ENCODE measurements at regions not wholly inside any gene's neighbourhood (a gene's known extent, or its start where the extent isn't known, plus 50 kb on each side); places are given as distances from the start of the nearest gene placed in this dataset.
"Not testable (repeated sequence)": the region's sequence is repeated elsewhere in the genome, so short reads cannot be mapped to it uniquely, and the experiment has no call there.

DNA sequence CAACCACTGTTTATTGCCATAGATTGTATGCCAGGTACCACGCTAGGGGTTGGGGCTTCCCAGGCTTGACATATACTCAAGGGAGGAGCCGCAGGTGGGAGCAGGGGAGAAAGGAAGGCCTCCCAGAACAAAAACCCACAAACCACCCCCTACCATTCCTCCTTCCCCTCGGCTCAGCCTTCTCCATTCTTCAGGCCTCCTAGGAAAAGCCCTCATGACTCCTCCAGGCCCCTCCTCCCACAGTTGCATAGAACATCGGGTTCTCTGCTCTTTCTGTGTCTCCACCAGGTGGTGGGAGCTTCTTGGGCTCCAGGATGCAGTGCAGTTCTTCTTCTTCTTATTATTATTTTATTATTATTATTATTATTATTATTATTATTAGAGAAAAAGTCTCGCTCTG, 80.3 kb downstream of the ZFP36L2 start:
- no peak for FAIRE-seq

- FAIRE-seq, result no peak
Measured at GRCh38 chr2:43144263-43144662, 82.1 kb downstream of the ZFP36L2 start.

- no peak for FAIRE-seq
Measured at GRCh38 chr2:43143756-43144155, 82.7 kb downstream of the ZFP36L2 start.

GRCh38 chr2:43142921-43143438, 83.4 kb downstream of the ZFP36L2 start:
- FAIRE-seq, result no peak

DNA sequence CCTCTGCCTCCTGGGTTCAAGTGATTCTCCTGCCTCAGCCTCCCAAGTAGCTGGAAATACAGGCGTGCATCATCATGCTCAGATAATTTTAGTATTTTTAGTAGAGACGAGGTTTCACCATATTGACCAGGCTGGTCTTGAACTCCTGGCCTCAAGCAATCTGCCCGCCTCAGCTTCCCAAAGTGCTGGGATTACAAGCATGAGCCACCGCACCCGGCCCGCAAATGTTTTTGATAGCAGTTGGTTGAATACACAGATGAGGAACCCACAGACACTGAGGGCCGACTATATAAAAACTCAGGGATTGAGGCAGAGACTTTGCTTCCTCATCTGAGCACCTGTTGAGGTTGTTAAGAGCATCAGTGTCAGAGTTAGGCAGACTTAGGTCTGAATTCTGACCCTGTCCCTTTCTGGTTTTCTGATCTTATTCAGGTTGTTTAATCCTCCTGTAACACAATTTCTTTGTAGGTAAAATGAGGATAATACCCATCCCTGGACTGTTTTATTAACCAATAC, 84.7 kb downstream of the ZFP36L2 start:
- FAIRE-seq, result not testable (repeated sequence)

- FAIRE-seq, result no peak
Measured at GRCh38 chr2:43139996-43140621, 86.3 kb downstream of the ZFP36L2 start.

- FAIRE-seq, result no peak
Measured at GRCh38 chr2:43139501-43139900, 86.9 kb downstream of the ZFP36L2 start.

DNA sequence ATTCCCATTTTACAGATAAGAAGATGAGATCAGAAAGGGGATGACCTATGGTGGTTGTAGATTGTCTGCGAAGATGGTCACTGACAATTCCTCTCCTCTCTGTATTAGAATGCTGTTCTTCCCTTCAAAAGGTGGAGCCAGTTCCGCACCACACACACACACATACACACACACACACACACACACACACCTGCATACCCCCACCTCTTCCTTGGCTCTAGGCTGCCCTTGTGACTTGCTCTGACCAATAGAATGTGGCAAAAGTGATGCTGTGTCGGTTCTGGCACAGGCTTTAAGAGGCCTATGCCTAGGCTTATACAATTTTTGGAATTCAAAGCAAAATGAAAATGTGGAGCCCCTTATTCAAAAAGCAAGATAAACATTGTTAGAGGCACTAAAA, 88.0 kb downstream of the ZFP36L2 start:
- FAIRE-seq, result no peak

DNA sequence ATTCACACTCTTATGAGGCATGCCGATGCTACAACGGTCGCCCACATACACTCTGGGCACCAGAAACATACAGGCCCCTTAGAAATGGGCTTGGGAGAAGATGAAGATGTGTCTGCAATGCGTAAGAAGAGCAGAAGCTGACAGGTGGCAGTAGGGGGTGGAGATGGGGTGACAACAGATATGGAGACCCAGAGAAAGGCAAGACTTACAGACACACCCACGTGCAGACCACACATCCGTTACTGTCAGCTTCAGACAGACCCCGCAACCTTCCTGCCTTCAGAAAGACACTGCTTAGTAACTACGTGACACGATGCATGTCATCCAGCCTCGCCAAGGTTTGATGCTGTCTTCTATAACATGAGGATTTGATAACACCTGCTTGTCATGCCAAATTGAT, 89.5 kb downstream of the ZFP36L2 start:
- no peak for FAIRE-seq

GRCh38 chr2:43136011-43136799, 90.2 kb downstream of the ZFP36L2 start:
- FAIRE-seq, result no peak

DNA sequence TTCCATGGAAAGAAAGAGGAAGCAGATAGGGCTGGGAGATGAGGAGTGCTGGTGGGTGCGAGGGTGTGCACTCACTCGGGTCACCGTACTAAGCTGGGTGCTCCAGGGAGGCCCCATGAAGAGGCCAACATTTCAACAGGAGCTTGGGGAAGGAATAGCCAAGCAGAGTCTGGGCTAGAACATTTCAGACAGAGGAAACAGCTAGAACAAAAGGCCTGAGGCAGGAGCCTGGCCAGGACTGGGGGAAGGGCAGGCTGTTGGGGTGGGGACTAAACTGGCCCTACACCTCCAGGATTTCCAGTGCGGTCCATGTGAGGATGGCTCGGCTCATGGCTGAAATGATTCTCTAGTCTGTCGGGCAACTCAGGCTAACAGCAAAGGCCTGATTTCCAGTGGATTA, 90.8 kb downstream of the ZFP36L2 start:
- FAIRE-seq, result no peak

- FAIRE-seq, result no peak
Measured at GRCh38 chr2:43134571-43134889, 91.9 kb downstream of the ZFP36L2 start.

DNA sequence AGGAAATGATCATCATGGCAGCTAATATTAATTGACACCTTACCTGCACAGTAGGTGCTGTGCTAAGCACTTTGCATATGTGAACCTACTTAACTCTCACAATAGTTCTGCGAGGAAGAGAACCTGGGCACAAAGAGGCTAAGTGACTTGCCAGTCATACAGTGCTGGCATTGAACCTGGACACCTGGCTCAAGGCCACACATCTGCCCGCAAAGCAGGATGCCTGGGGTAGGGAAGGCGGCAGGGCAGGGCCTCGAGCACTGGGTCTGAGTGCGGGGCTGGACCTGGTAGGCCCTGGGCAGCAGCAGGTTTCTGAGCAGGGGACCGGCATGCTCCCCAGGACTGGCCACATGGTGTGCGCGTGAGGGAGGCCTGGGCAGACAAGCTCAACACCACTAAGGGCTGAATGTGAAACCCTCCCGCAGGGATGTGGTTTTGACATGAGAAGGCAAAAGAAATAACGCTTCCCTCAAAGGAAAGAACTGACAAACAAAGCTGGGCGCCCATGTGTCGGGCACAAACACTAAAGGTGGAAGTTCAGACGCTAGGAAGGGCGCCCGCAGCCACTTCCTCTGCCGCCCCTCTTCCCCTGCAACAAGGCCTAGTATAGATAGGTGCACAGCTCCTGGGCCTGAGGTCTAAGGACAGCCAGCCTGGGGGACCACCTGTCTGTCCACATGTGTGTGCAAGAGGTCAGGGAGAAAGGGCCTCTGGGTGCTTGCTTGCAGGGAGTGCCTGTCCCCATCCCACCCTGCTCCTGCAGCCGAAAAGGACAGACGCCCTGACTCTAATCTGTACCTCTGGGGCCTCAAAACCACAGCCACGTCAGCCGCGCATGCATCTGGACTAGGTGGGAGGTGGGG, 92.5 kb downstream of the ZFP36L2 start:
- no peak for FAIRE-seq

GRCh38 chr2:43133336-43133707, 93.1 kb downstream of the ZFP36L2 start:
- FAIRE-seq, result no peak

DNA sequence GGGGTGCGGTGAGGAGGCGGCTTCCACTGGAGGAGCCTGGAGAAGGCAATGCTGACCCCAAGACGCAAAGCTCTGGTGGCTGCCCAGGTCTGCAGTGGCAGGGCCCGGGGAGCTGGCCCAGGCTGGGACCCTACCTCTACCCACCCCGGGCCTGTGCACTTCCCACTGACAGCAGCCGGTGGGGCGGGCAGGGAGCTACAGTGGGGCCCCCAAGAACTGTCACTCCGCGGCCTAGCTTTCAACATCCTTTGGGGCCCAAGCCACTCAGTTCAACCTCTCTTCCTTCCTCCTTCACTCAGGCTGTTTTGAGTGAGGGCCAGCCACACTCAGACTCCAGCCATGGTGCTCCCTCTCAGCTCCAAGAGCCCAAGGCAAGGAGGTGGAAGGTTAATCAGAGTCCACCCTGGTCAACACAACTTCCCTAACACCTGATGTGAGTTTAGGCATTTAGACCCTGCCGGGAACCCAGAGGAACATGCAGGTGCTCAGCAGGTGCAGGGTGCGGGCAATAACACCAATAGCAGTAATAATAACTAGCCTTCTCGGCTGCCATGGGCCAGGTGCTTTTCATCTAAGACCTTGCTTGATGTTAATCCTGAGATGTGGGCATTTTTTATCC, 93.6 kb downstream of the ZFP36L2 start:
- no peak for FAIRE-seq

- FAIRE-seq, result no peak
Measured at GRCh38 chr2:43131890-43132682, 94.3 kb downstream of the ZFP36L2 start.

GRCh38 chr2:43131051-43131889, 95.1 kb downstream of the ZFP36L2 start:
- FAIRE-seq, result no peak

GRCh38 chr2:43130548-43130875, 95.9 kb downstream of the ZFP36L2 start:
- FAIRE-seq, result no peak

- no peak for FAIRE-seq
Measured at GRCh38 chr2:43129676-43130547, 96.5 kb downstream of the ZFP36L2 start.

- FAIRE-seq, result no peak
Measured at GRCh38 chr2:43128559-43128955, 97.8 kb downstream of the ZFP36L2 start.

Data from colon (tissue), 2 donors.